COLO668 (cell line): ENCODE measurements at regions not wholly inside any gene's neighbourhood (a gene's known extent, or its start where the extent isn't known, plus 50 kb on each side); places are given as distances from the start of the nearest gene placed in this dataset.
"Not testable (repeated sequence)": the region's sequence is repeated elsewhere in the genome, so short reads cannot be mapped to it uniquely, and the experiment has no call there.

Experiments
- DNase-seq: peaks from one replicate; lab custom pipeline; 2025; ENCODE audit not compliant: unreplicated experiment; lab: John Stamatoyannopoulos, UW

DNA sequence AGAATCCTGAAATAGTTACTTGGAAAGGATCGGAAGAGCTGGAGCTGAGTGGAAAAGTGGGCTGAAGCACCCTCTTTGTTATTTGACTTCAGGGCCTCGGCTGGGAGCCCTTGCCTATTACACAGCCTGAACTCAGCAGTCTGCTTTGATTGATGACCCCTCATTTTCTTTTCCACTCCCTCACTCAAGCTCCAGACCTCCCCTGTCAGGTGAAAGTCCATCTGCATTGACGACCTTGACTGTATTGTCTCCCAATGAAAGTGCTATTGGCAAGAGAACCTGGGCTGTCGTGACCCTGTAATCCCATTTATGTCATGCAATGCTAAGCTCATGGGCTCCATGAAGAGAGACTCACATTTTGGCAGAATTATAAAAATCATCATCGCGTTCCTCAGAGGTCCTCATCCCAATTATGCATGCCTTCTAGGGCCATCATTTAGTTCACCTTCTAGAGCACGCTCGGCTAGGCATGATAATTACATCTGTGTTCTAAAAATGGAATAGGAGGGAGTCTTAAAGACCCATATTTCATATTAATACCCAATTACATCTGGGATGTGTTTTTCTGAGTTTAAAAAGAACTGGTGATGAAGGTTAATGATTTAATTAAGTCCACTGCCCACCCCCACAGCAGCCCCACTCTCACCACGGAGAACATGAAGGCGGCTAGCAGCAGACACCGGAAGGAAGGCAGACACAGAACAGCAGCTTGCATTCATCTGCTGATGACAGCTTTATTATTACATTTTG, 472.5 kb downstream of the PID1 start:
- DNase-seq, result no peak

DNA sequence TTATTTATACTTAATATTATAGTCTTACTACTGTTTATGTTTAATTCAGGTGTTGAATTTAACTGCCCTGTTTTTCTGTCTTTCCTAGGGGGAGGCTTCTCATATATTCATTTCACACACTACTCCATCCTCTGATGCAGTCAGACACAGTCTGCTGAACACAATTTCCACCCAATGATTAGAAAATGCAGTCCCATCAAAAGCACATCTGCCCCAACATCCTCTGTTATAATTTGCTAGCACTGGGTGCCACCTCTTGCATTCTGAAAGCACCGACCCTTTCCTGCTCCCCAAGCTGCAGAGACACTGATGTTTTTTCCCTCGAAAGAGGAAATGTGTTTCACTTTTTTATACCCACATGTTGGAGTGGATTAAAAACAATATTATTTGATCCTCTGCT, 474.7 kb downstream of the PID1 start:
- DNase-seq, result no peak

DNA sequence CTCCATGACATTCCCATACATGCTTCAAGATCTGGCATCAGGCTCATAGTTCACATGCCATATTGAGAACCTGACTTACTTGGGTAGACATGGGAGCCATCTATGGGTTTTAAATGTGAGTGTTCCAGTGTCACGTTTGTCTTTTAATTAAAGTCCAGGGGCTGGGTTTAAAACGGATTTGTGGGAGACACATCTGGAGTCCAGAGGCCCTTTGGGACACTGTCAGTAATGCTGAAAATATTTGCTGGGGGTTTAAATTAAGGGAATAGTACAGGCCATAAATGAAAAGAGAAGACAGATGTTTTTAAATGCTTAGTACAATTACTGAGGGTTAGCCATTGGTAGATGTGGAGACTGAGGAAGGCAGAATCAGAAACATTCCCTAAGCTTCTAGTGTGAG, 478.0 kb downstream of the PID1 start:
- DNase-seq, result no peak

DNA sequence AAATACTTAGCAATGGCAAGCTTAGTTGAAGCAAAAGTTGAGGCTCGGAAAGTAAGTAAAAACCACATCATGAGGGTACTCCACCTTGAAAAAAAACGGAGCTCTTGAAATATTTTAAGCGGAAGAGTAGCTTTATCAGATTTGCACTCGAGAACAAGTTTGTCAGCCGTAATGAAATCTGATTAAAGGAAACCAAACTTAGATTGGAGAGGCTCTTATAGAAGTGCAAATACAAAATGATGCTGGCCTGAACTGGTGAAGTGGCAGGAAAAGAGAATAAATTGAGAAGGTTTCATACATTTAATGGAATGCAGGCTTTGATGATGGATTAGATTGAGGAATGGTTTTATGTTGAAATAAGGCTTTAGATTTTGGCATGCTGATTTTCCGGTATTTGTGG, 484.2 kb downstream of the PID1 start:
- no peak for DNase-seq

DNA sequence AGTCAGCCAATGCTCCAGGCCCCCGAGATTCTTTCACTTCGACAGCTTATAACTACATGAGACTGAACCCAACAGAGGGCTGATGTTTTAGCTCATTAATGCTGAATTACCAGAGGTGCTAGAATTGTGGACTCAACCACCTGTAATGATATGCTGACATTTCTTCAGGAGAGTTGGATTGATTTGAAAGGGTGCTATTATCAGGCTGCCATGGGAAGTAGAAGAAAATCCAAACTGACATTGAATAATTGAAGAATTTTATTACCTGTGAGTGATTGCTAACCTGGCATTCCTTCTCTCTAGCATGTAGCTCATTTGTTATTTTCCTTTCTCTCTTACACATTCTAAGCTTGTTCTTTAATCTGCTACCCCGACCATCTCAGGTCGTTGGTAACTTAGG, 488.8 kb downstream of the PID1 start:
- DNase-seq, result no peak

DNA sequence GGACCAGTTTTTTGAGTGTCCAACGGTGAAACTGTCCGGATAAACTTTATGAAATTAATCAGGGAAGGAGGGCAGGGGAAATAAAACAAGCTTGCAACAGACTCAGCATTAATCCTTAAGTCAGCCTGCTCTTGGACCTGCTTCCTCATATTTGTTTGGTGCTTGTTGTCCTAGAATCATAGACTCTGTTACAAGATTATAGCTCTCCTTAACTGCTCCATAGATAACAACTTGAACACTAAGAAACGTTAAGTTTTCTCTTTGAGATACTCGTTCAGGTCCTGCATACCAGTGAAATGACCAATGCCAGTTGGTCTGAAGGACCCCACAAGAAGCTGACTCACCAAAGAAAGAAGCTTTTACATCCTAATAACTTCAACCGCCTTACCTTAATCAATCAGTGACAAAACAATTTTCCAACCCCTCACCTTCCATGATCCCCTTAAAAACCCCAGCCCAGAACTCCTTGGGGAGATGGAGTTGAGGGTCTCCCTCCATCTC, 493.2 kb downstream of the PID1 start:
- no peak for DNase-seq

DNA sequence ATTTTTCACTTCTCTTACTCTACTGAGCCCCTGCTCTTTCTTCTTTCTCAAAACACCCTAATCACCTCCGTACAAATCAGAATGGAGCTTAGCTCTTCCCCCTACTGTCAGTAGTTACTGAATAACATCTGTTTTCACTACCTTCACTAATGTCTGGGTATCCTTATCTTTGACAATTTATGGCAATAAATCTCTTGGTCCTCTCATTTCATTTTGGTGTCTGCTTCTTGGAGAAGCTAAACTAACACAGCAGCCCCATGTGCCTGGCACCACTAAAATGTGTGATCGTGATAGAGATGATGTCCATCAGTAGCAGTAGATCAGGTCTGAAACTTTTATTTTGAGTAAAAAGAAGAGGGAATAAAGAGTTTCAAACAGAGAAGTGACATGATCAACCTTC, 496.5 kb downstream of the PID1 start:
- no peak for DNase-seq

DNA sequence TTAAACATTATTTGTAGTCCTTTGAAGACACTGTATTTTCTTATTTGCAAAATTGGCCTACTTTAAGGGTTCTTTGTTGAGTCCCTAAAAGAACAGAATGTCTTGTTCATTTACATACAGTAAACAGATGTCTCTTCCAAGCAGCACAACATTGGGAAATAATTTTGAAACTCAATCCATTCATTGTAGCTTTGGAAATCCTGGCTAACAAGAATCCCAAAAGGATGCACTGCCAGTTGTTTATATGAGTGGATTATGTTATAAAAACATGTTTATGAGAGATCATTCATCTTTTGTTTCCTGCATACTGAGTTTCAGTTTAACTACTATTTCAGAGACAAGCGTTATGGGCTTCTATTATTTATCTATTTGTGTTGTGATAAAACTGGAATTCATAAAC, 499.3 kb downstream of the PID1 start:
- DNase-seq, result no peak

DNA sequence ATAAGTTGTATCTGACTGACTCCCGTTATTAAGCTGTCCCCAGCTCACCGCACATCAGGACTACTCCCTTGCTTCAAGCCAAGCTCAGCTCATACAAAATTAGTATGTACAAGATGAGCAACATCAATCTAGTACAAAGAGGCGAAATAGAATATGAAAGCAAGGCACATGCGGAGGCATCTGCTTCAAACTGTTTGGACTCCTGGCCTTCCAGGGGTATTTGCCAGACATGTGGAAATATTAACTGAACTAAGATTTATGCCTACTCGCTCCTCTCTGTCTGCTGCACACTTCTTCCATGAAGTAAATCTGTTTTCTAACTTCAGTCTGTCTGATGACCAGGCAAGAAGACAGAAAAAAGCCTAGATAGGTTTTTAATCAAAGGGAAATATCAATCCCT, 499.8 kb downstream of the PID1 start:
- no peak for DNase-seq

DNA sequence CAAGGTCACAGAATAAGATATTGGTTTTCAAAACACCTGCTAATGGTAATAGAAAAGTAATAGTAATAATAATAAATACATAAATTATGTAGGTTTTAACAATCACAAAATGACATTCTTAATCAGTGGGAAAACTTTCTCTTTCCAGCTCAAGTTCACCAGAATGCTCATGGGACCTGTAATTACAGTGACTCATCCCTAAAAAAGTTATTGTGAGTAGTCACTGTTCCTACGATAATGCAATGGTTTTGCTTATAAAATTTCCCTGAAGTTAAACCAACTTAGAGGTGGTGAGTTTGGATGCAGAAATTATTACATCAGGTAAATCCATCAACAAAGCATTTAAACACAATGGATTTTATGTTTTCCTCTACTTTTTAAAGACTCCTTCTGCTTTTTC, 502.3 kb downstream of the PID1 start:
- DNase-seq, result no peak

DNA sequence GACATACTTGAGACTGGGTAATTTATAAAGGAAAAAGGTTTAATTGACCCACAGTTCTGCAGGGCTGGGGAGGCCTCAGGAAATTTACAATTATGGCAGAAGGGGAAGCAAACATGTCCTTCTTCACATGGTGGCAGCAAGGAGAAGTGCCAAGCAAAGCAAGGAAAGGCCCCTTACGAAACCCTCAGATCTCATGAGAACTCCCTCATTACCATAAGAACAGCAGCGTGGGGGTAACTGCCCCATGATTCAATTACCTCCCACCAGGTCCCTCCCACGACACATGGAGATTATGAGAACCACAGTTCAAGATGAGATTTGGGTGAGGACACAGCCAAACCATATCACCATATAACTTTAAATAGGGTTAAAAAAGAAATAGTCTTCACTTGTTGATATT, 502.9 kb downstream of the PID1 start:
- DNase-seq, result not testable (repeated sequence)

DNA sequence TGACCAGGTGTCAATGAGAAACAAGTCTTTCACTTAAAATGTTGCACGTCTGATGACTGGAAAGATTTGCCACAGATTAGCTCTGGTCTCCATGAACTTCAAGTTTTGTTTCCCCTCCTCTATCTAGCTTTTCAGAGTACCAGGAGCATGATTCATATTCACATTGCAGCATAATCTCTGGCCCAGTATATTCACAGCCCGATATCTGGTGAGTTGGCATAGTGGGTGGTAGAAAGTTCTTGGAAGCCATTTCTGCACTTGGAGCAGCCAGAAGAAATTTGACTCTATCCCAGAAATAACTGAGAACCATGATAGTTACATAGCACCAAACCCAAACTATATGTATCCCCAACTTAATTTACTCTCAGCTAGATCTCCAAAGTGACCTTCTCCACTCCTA, 503.9 kb downstream of the PID1 start:
- DNase-seq, result no peak

DNA sequence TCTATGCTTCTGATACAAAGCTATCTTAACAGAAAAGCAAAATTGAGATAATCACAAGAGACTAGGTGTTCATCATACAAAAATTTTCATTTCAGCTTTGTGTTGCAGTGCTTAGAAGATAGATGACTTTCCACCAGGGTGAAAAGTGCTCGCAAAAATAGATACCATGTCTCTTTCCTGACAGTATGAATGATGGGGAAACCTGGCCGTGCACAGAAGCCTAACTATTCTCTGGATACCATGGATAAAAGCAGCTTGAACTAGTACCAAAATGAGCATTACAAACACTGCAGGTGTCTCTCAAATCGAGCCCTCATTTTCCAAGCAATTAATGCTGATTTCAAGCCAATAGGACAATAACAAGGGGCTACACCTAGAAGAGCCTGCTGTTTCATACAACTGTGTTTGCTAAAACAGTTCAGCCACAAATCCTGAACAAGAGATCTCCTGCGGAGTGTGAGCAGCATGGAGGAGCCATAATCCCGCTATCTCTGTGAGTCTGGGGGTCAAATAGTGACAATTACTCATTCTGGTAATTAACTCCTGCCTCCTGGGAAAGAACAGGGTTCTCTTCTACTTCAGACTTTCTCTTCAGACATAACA, 507.6 kb downstream of the PID1 start:
- no peak for DNase-seq

DNA sequence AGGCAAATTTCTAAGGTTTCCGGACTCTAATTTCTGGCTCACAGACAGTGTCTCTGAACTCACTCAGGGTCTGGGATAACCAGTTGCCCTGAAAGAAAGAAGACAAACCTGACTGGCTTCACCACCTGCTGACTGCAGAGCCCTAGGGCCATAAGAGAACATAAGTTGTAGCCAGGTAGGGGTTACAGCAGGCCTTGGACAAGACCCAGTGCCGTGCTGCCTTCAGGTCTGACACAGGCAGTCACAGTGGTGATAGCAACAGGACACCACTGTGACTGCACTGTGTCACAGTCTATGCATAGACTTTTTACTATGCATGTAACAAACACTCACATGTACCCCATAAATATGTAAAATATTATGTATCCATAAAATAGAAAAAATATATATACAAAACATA, 508.5 kb downstream of the PID1 start:
- no peak for DNase-seq

DNA sequence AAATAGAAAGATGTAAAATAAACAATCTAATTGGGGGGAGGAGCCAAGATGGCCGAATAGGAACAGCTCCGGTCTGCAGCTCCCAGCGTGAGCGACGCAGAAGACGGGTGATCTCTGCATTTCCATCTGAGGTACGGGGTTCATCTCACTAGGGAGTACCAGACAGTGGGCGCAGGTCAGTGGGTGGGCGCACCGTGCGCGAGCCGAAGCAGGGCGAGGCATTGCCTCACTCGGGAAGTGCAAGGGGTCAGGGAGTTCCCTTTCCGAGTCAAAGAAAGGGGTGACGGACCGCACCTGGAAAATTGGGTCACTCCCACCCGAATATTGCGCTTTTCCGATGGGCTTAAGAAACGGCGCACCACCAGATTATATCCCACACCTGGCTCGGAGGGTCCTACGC, 515.4 kb downstream of the PID1 start:
- not testable (repeated sequence) for DNase-seq

DNA sequence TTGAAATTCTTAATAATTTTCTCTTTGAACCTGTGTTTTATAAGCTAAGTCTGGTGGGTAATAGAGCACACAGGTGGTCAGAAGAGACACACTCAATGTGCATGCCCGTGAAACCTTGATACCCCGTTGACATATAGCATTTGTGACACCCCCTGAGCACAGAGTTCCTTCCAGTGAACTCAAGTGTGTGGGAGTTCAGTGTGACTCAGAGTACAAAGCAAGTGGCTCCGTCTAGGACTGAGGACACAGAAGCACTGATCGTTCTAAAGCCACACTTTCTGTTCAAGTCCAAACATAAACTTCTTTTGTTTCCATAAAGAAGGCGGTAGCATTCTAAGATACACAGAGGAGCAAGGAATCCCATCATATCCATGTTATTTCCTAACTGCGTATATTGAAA, 523.6 kb downstream of the PID1 start:
- DNase-seq, result no peak

DNA sequence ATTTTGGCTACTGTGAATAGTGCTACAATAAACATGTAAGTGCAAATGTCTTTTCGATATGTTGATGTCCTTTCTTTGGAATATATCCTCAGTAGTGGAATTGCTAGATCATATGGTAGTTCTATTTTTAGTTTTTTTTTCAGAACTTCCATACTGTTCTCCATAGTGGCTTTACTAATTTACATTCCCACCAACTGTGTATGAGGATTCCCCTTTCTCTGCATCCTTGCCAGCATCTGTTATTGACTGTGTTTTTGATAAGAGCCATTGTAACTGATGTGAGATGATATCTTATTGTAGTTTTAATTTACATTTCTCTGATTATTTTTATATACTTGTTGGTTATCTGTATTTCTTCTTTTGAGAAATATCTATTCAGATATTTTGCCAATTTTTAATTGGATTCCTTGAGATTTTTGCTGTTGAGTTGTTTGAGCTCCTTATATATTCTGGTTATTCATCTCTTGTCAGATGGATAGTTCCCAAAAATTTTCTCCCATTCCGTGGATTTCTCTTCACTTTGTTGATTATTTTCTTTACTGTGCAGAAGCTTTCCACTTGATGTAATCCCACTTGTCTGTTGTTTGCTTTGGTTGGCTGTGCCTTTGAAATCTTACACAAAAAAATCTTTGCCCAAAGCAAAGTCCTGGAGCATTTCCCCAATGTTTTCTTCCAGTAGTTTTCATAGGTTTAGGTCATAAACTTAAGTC, 532.3 kb downstream of the PID1 start:
- DNase-seq, result no peak

DNA sequence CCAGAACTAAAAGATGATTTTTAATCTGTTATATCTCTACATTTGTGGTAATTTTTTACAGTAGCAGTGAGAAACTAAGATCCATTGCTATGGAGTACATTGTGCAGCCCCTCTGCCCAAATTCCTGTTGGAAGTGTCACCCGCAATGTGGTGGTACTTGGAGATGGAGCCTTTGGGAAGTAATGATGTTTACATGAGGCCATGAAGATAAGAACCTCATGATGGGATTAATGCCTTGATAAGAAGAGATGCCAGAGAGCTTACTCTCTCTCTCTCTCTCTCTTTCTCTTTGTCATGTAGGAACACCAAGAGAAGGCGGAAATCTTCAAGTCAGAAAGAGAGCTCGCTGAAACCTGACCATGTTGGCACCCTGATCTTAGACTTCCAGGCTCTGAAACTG, 535.4 kb downstream of the PID1 start:
- no peak for DNase-seq

DNA sequence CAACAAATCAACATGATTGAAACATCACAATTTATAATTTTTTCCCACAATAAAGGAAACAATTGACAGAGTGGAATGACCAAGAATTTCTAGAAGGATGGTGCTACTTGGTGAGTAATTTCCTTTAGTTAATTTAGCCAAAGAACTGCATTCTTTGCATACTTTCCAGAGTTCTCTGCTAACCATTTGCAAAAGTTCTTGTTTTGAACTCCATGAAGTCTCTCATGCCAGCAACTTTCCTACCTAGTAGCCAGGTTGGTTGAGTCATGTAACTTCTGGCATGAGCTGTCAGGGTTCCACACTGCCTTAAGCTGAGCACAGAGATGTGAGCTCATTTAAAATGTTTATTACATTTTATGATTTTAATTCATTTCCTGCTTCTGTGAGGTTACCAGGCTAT, 539.6 kb downstream of the PID1 start:
- no peak for DNase-seq

DNA sequence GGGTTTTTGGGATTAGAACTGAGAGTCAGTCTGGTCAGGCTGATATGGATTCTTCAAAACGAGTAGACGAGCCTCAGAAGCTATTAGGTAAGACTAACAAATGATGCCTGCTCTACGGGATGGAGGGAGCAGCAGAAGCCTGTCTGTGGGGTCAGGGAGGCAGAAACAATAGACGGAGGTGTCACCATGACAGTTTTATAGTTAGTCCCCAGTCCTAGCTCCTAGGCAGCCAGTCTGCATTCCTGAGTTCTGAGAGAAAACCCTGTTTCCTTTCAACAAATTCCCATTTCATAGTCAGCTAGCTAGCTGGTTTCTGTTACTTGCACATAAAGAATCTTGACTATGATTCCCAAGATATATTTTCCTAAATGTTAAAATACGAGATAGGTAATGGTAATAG, 542.1 kb downstream of the PID1 start:
- DNase-seq, result no peak

DNA sequence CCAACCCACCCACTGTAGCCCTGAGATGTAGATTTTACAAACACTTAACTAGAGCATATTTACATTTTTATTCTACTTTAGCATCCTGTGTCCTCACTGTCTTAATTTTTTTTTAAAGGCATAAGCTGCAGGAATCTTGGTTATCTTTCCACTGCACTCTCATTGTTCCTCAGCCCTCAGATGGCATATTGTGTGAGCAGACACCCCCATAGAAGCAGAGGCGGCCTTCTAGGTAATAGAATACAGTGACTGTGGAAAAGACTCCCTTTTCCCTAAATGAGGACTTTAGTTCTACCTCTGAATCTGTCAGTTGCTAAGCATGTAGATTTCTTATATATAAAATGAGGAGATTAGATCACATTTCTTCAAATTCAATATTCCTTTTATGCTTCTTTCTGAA, 543.5 kb upstream of the SPHKAP start:
- DNase-seq, result no peak

DNA sequence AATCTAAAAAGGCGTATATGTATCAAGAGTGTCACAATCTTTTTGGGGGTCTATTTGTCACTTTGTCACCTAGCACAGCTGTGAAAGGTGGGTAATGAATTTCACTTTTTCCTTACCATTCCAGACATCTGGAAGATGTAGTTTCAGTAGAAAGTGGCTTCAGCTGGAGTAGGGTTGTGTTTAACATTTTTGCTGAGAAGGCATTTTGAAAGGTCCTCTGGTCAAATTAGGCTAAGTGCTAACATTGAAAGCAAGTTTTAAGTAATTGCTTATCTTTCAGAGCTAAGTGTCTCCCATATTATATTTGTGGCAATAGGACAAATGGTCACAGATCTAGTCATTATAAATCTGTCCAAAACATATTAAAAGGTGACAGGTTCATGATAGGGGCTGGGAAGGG, 542.1 kb upstream of the SPHKAP start:
- DNase-seq, result no peak
